ENCODE measurements at regions not wholly inside any gene's neighbourhood (a gene's known extent, or its start where the extent isn't known, plus 50 kb on each side); places are given as distances from the start of the nearest gene placed in this dataset.
"Not testable (repeated sequence)": the region's sequence is repeated elsewhere in the genome, so short reads cannot be mapped to it uniquely, and the experiment has no call there.

- H3K4me3 ChIP-seq (ENCODE audit: low read depth, low read length); DNase-seq (ENCODE audit: low read depth): not testable (repeated sequence)
Measured at GRCh38 chr2:111377386-111377959, 256.8 kb downstream of the BCL2L11 start.

GRCh38 chr2:111378348-111378747 is 257.6 kb downstream of the BCL2L11 start:
- DNase-seq (ENCODE audit: low read depth); H3K4me3 ChIP-seq (ENCODE audit: low read depth, low read length): not testable (repeated sequence)

- H3K4me3 ChIP-seq (ENCODE audit: low read depth, low read length); DNase-seq (ENCODE audit: low read depth): not testable (repeated sequence)
Measured at GRCh38 chr2:111380733-111381439, 260.2 kb downstream of the BCL2L11 start.

- H3K4me3 ChIP-seq (ENCODE audit: low read depth, low read length); DNase-seq (ENCODE audit: low read depth): not testable (repeated sequence)
Measured at GRCh38 chr2:111381530-111382306, 261.0 kb downstream of the BCL2L11 start.

GRCh38 chr2:111382507-111382906 is 261.8 kb downstream of the BCL2L11 start:
- DNase-seq (ENCODE audit: low read depth); H3K4me3 ChIP-seq (ENCODE audit: low read depth, low read length): not testable (repeated sequence)

- H3K4me3 ChIP-seq (ENCODE audit: low read depth, low read length); DNase-seq (ENCODE audit: low read depth): not testable (repeated sequence)
Measured at GRCh38 chr2:111383311-111383710, 262.6 kb downstream of the BCL2L11 start.

- not testable (repeated sequence) for H3K4me3 ChIP-seq (ENCODE audit: low read depth, low read length); DNase-seq (ENCODE audit: low read depth)
Measured at GRCh38 chr2:111385226-111385957, 264.7 kb downstream of the BCL2L11 start.

GRCh38 chr2:111390605-111391004 is 269.9 kb downstream of the BCL2L11 start:
- not testable (repeated sequence) for DNase-seq (ENCODE audit: low read depth)

GRCh38 chr2:111395350-111396128 is 274.8 kb downstream of the BCL2L11 start:
- not testable (repeated sequence) for H3K4me3 ChIP-seq (ENCODE audit: low read depth, low read length); DNase-seq (ENCODE audit: low read depth)

More at GRCh38 chr2:111390605-111391004, 269.9 kb downstream of the BCL2L11 start:
- H3K4me3 ChIP-seq (ENCODE audit: low read depth, low read length), result not testable (repeated sequence)

GRCh38 chr2:111400598-111401253 is 280.0 kb downstream of the BCL2L11 start:
- H3K4me3 ChIP-seq (ENCODE audit: low read depth, low read length); DNase-seq (ENCODE audit: low read depth): not testable (repeated sequence)

- not testable (repeated sequence) for DNase-seq (ENCODE audit: low read depth); H3K4me3 ChIP-seq (ENCODE audit: low read depth, low read length)
Measured at GRCh38 chr2:111401270-111402140, 280.8 kb downstream of the BCL2L11 start.

GRCh38 chr2:111402450-111402849 is 281.7 kb downstream of the BCL2L11 start:
- DNase-seq (ENCODE audit: low read depth), result not testable (repeated sequence)

GRCh38 chr2:111403287-111403686 is 282.6 kb downstream of the BCL2L11 start:
- not testable (repeated sequence) for DNase-seq (ENCODE audit: low read depth); H3K4me3 ChIP-seq (ENCODE audit: low read depth, low read length)

More at GRCh38 chr2:111402450-111402849, 281.7 kb downstream of the BCL2L11 start:
- not testable (repeated sequence) for H3K4me3 ChIP-seq (ENCODE audit: low read depth, low read length)

GRCh38 chr2:111406616-111407015 is 285.9 kb downstream of the BCL2L11 start:
- DNase-seq (ENCODE audit: low read depth), result not testable (repeated sequence)

GRCh38 chr2:111407632-111408194 is 287.0 kb downstream of the BCL2L11 start:
- H3K4me3 ChIP-seq (ENCODE audit: low read depth, low read length); DNase-seq (ENCODE audit: low read depth): not testable (repeated sequence)

More at GRCh38 chr2:111406616-111407015, 285.9 kb downstream of the BCL2L11 start:
- not testable (repeated sequence) for H3K4me3 ChIP-seq (ENCODE audit: low read depth, low read length)

- not testable (repeated sequence) for DNase-seq (ENCODE audit: low read depth); H3K4me3 ChIP-seq (ENCODE audit: low read depth, low read length)
Measured at GRCh38 chr2:111410868-111411406, 290.2 kb downstream of the BCL2L11 start.
